A549 (cell line): ENCODE measurements at regions not wholly inside any gene's neighbourhood (a gene's known extent, or its start where the extent isn't known, plus 50 kb on each side); places are given as distances from the start of the nearest gene placed in this dataset.

ENCODE experiments used
- CEBPB ChIP-seq, 2 experiments: fragments of >200 bp in 1 of 2; sonication (Bioruptor Twin) in 1 of 2; formaldehyde crosslinking in 1 of 2; IDR thresholded peaks; 2 replicates each; pipeline ENCODE4 v1.6.1; 2012 to 2016
- EP300 ChIP-seq, 2 experiments: fragments of >200 bp; sonication (Bioruptor Twin); formaldehyde crosslinking; IDR thresholded peaks; 2 replicates in 1 of 2; 3 replicates in 1 of 2; pipeline ENCODE4 v1.6.1; 2016 to 2017
- HOXB5 ChIP-seq: fragments of 250-450 bp; sonication (Bioruptor Pico); IDR thresholded peaks from 2 replicates; pipeline ENCODE4 v1.5.0; 2020; ENCODE audit warnings: mild to moderate bottlenecking, moderate library complexity
- JUN ChIP-seq, 2 experiments: fragments of >200 bp; sonication (Bioruptor Twin); formaldehyde crosslinking; IDR thresholded peaks; 2 replicates in 1 of 2; 3 replicates in 1 of 2; pipeline ENCODE4 v1.6.1; 2016 to 2017
- NFE2L2 ChIP-seq: fragments of 150-350 bp; conservative IDR thresholded peaks from 2 replicates; pipeline ENCODE4 v1.6.1; 2014; ENCODE audit warnings: low read length
- RARB ChIP-seq: fragments of 250-450 bp; sonication (Bioruptor Pico); IDR thresholded peaks from 2 replicates; pipeline ENCODE4 v1.8.0; 2021; ENCODE audit warnings: mild to moderate bottlenecking, moderate library complexity

DNA sequence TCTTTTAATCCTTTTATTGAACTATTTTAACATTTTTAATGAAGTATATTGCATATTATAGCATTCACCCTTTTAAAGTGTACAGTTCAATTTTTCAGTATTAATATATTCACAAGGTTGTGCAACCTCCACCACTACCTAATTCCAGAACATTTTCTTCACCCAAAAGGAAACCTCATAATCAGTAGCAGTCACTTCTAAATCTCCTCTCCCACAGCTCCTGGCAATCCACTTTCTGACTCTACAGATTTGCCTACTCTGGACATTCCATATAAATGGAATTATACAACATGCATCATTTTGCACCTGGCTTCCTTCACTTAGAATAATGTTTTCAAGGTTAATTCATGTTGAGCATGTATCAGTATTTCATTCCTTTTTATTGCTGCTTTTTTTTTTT, 55.0 kb upstream of the HRH1 start:
- no peak for TF ChIP-seq JUN (IDR thresholded peaks at IDR 0.05)
- TF ChIP-seq NFE2L2, result no peak
- no peak for TF ChIP-seq HOXB5 (CRISPR knock-in tag)
- no peak for TF ChIP-seq EP300 (IDR thresholded peaks at IDR 0.05)
- no peak for TF ChIP-seq RARB
- no peak for TF ChIP-seq CEBPB (IDR thresholded peaks at IDR 0.05)
